Trophoblast cell (in vitro differentiated cells and primary cell): ENCODE measurements at regions not wholly inside any gene's neighbourhood (a gene's known extent, or its start where the extent isn't known, plus 50 kb on each side); places are given as distances from the start of the nearest gene placed in this dataset.

Experiments
- DNase-seq, 2 donors: peaks; one replicate each; pipeline ENCODE4 v3.0.0-alpha.2; 2016
- H2AFZ ChIP-seq: 2 replicates; pipeline ENCODE4 v1.6.1; 2013; ENCODE audit warnings: low read length, moderate library complexity, mild to moderate bottlenecking; ENCODE audit not compliant: insufficient read depth, poor library complexity
- H2AK5ac ChIP-seq: 2 replicates; pipeline ENCODE4 v1.6.1; 2013; ENCODE audit warnings: mild to moderate bottlenecking, low read length
- H2BK120ac ChIP-seq: 2 replicates; pipeline ENCODE4 v1.6.1; 2013; ENCODE audit warnings: low read length, mild to moderate bottlenecking, moderate library complexity; ENCODE audit not compliant: insufficient read depth, poor library complexity
- H2BK12ac ChIP-seq: 2 replicates; pipeline ENCODE4 v1.6.1; 2013; ENCODE audit warnings: mild to moderate bottlenecking, low read length, moderate library complexity
- H2BK5ac ChIP-seq: 2 replicates; pipeline ENCODE4 v1.6.1; 2013; ENCODE audit warnings: low read length, low read depth, moderate library complexity, mild to moderate bottlenecking; ENCODE audit not compliant: poor library complexity
- H3K14ac ChIP-seq: 2 replicates; pipeline ENCODE4 v1.6.1; 2013; ENCODE audit warnings: mild to moderate bottlenecking, low read length
- H3K18ac ChIP-seq: 2 replicates; pipeline ENCODE4 v1.6.1; 2013; ENCODE audit warnings: mild to moderate bottlenecking, low read length
- H3K23ac ChIP-seq: 2 replicates; pipeline ENCODE4 v1.6.1; 2013; ENCODE audit warnings: low read length
- H3K27ac ChIP-seq: 2 replicates; pipeline ENCODE4 v1.5.1; 2013; ENCODE audit warnings: low read depth, mild to moderate bottlenecking, inconsistent platforms, low read length, moderate library complexity
- H3K27me3 ChIP-seq: 2 replicates; pipeline ENCODE4 v1.6.1; 2013; ENCODE audit warnings: inconsistent platforms, mild to moderate bottlenecking, low read length, moderate library complexity; ENCODE audit not compliant: insufficient read depth
- H3K36me3 ChIP-seq, 2 experiments: 1 replicate in 1 of 2; 2 replicates in 1 of 2; pipeline ENCODE4 v1.6.1; 2013; ENCODE audit warnings: low read length in 2 of 2, mild to moderate bottlenecking in 2 of 2, moderate library complexity in 1 of 2; ENCODE audit not compliant: insufficient read depth in 2 of 2, control insufficient read depth in 1 of 2
- H3K4ac ChIP-seq: 2 replicates; pipeline ENCODE4 v1.6.1; 2013; ENCODE audit warnings: low read depth, mild to moderate bottlenecking, low read length, moderate library complexity
- H3K4me1 ChIP-seq, 2 experiments: 1 replicate in 1 of 2; 2 replicates in 1 of 2; pipeline ENCODE4 v1.6.1; 2013; ENCODE audit warnings: low read length in 2 of 2, mild to moderate bottlenecking in 2 of 2, moderate library complexity in 1 of 2; ENCODE audit not compliant: insufficient read depth in 2 of 2, control insufficient read depth in 1 of 2
- H3K4me2 ChIP-seq: 2 replicates; pipeline ENCODE4 v1.6.1; 2013; ENCODE audit warnings: inconsistent platforms, mild to moderate bottlenecking, low read length, moderate library complexity
- H3K4me3 ChIP-seq: 2 replicates; pipeline ENCODE4 v1.5.1; 2013; ENCODE audit warnings: mild to moderate bottlenecking, low read depth, low read length, inconsistent platforms
- H3K79me1 ChIP-seq: one replicate; pipeline ENCODE4 v1.6.1; 2013; ENCODE audit warnings: low read length
- H3K79me2 ChIP-seq: 2 replicates; pipeline ENCODE4 v1.6.1; 2013; ENCODE audit warnings: low read length, mild to moderate bottlenecking; ENCODE audit not compliant: control insufficient read depth, insufficient read depth, poor library complexity
- H3K9ac ChIP-seq: 2 replicates; pipeline ENCODE4 v1.6.1; 2013; ENCODE audit warnings: mild to moderate bottlenecking, low read length
- H3K9me3 ChIP-seq: 2 replicates; pipeline ENCODE4 v1.6.1; 2013; ENCODE audit warnings: low read depth, mild to moderate bottlenecking, control low read depth, inconsistent platforms, low read length; ENCODE audit not compliant: insufficient read depth
- H4K12ac ChIP-seq: 2 replicates; pipeline ENCODE4 v1.6.1; 2013; ENCODE audit warnings: low read depth, mild to moderate bottlenecking, low read length, moderate library complexity
- H4K8ac ChIP-seq: 2 replicates; pipeline ENCODE4 v1.6.1; 2013; ENCODE audit warnings: low read depth, mild to moderate bottlenecking, low read length, moderate library complexity
- H4K91ac ChIP-seq: one replicate; pipeline ENCODE4 v1.6.1; 2013; ENCODE audit warnings: low read depth, mild to moderate bottlenecking, low read length, moderate library complexity
- WGBS: extraction: QIAGEN DNeasy Blood & Tissue Kit; methylation state at CpG from one replicate; pipeline ENCODE4 v1.1.7; 2013; ENCODE audit warnings: missing lambda C conversion rate; ENCODE audit not compliant: insufficient read length, insufficient coverage; ENCODE audit errors: extremely low coverage; 5-methylcytosine and 5-hydroxymethylcytosine counted together

DNA sequence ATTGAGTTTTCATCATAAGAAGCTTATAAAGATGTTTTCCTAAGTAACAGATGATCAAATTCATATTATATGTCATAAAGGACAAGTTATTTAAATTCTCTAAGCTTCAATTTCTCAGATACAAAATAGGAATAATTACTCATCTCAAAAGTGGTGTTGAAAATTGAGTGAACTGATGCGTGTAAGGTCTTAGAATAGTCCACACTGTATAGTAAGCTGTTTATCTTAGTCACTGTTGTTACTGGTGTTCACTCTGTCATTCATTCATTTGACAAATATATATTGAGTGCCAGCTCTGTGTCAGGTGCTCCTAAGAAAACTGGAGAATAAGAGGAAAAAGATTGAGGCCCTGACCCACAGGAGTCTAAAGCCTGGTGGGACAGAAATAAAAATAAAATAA lies 186.3 kb upstream of the BRINP3 start:
- H3K9ac ChIP-seq, result no peak overlapping the region
- WGBS, result no CpG with 5 or more reads among the region's 1 CpG
- H2AFZ ChIP-seq, result no peak overlapping the region
- no peak overlapping the region for H3K4me2 ChIP-seq
- H3K27ac ChIP-seq, result no peak overlapping the region
- no peak overlapping the region for H3K23ac ChIP-seq
- no peak overlapping the region for H3K18ac ChIP-seq
- no peaks in the 10 kb centered on the region for H3K4me1 ChIP-seq
- no peak overlapping the region for H4K12ac ChIP-seq
- H2BK12ac ChIP-seq, result no peak overlapping the region
- no peak overlapping the region for H3K4me3 ChIP-seq
- no peak overlapping the region for H4K91ac ChIP-seq
- H3K79me1 ChIP-seq, result no peaks in the 10 kb centered on the region
- no peak for DNase-seq
- no peaks in the 10 kb centered on the region for H3K27me3 ChIP-seq
- H2BK5ac ChIP-seq, result no peak overlapping the region
- no peak overlapping the region for H3K4ac ChIP-seq
- H3K79me2 ChIP-seq, result no peaks in the 10 kb centered on the region
- H4K8ac ChIP-seq, result no peak overlapping the region
- no peaks in the 10 kb centered on the region for H3K36me3 ChIP-seq
- no peaks in the 10 kb centered on the region for H3K9me3 ChIP-seq
- no peak overlapping the region for H2BK120ac ChIP-seq
- no peak overlapping the region for H3K14ac ChIP-seq
- no peak overlapping the region for H2AK5ac ChIP-seq

- Histone ChIP-seq H3K4me2 (no peak overlapping the region), H3K4ac (no peak overlapping the region), H3K27me3 (no peaks in the 10 kb centered on the region), H2AFZ (no peak overlapping the region), H2BK120ac (no peak overlapping the region), H3K18ac (no peak overlapping the region), H3K79me2 (no peaks in the 10 kb centered on the region), H4K12ac (no peak overlapping the region), H3K27ac (no peak overlapping the region), H3K9ac (no peak overlapping the region), H3K4me1 (no peaks in the 10 kb centered on the region), H2BK5ac (no peak overlapping the region), H2BK12ac (no peak overlapping the region), H3K36me3 (no peaks in the 10 kb centered on the region), H4K91ac (no peak overlapping the region), H3K79me1 (no peaks in the 10 kb centered on the region), H4K8ac (no peak overlapping the region), H3K14ac (no peak overlapping the region), H3K9me3 (no peaks in the 10 kb centered on the region), H3K23ac (no peak overlapping the region), H3K4me3 (no peak overlapping the region), H2AK5ac (no peak overlapping the region)
- no peak for DNase-seq
Observed at GRCh38 chr1:190665045-190665444, 187.4 kb upstream of the BRINP3 start.

GRCh38 chr1:190667914-190668313 lies 190.2 kb upstream of the BRINP3 start:
- H3K4me2 ChIP-seq, result no peak overlapping the region
- no peak overlapping the region for H2AK5ac ChIP-seq
- peaks cover 0 to 4% of the 10 kb centered on the region in 2 experiments for H3K36me3 ChIP-seq
- no peaks in the 10 kb centered on the region for H3K79me1 ChIP-seq
- H3K14ac ChIP-seq, result no peak overlapping the region
- no peak overlapping the region for H4K91ac ChIP-seq
- no peak overlapping the region for H3K23ac ChIP-seq
- H3K4me1 ChIP-seq, result no peaks in the 10 kb centered on the region
- no peak overlapping the region for H2AFZ ChIP-seq
- no peaks in the 10 kb centered on the region for H3K79me2 ChIP-seq
- H2BK5ac ChIP-seq, result no peak overlapping the region
- no peak overlapping the region for H3K18ac ChIP-seq
- no peak for DNase-seq
- H2BK120ac ChIP-seq, result no peak overlapping the region
- no peak overlapping the region for H3K4ac ChIP-seq
- H4K12ac ChIP-seq, result no peak overlapping the region
- H3K27me3 ChIP-seq, result no peaks in the 10 kb centered on the region
- H2BK12ac ChIP-seq, result no peak overlapping the region
- H3K27ac ChIP-seq, result no peak overlapping the region
- no peak overlapping the region for H3K4me3 ChIP-seq
- H4K8ac ChIP-seq, result no peak overlapping the region
- no peaks in the 10 kb centered on the region for H3K9me3 ChIP-seq
- H3K9ac ChIP-seq, result no peak overlapping the region

DNA sequence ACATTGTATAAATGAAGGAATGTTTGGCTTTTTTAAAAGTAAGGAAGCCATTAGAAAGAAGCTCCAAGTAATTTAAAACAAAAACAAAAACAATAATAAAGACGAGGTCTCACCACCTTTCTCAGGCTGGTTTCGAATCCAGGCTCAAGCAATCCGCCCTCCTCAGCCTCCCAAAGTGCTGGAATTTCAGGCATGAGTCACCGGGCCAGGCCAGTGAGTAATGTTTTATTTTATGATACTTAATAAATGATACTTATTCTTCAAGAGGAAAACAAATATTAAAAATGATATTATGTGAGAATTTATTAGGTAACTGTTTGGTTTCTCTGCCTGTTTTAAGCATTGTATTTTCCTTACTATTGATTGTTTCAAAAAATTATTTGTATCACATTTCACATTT lies 201.4 kb upstream of the BRINP3 start:
- Histone ChIP-seq H3K27ac (no peak overlapping the region), H3K23ac (no peak overlapping the region), H2BK5ac (no peak overlapping the region), H3K14ac (no peak overlapping the region), H3K4me1 (no peaks in the 10 kb centered on the region), H3K4me3 (no peak overlapping the region), H2BK120ac (no peak overlapping the region), H4K91ac (no peak overlapping the region), H2AK5ac (no peak overlapping the region), H3K79me1 (no peaks in the 10 kb centered on the region), H3K27me3 (no peaks in the 10 kb centered on the region), H3K4ac (no peak overlapping the region), H2BK12ac (no peak overlapping the region), H4K12ac (no peak overlapping the region), H3K9me3 (peaks cover 1% of the 10 kb centered on the region), H3K4me2 (no peak overlapping the region), H2AFZ (no peak overlapping the region), H3K18ac (no peak overlapping the region), H3K79me2 (no peaks in the 10 kb centered on the region), H3K9ac (no peak overlapping the region), H4K8ac (no peak overlapping the region), H3K36me3 (no peaks in the 10 kb centered on the region)
- DNase-seq, result no peak
- WGBS, result no CpG with 5 or more reads among the region's 4 CpGs

- Histone ChIP-seq H3K79me2 (no peaks in the 10 kb centered on the region), H3K27me3 (no peaks in the 10 kb centered on the region), H3K9ac (no peak overlapping the region), H2BK120ac (no peak overlapping the region), H4K8ac (no peak overlapping the region), H2AFZ (no peak overlapping the region), H2BK12ac (no peak overlapping the region), H3K9me3 (no peaks in the 10 kb centered on the region), H3K27ac (no peak overlapping the region), H3K18ac (no peak overlapping the region), H3K4me1 (no peaks in the 10 kb centered on the region), H3K79me1 (no peaks in the 10 kb centered on the region), H3K36me3 (no peaks in the 10 kb centered on the region), H2AK5ac (no peak overlapping the region), H3K14ac (no peak overlapping the region), H2BK5ac (no peak overlapping the region), H3K4me2 (no peak overlapping the region), H4K91ac (no peak overlapping the region), H3K4ac (no peak overlapping the region), H4K12ac (no peak overlapping the region), H3K4me3 (no peak overlapping the region), H3K23ac (no peak overlapping the region)
- DNase-seq, result peak in 1 of 2 donors; percentile 2
- no CpG with 5 or more reads among the region's 2 CpGs for WGBS
Observed at GRCh38 chr1:190679454-190679853, 201.8 kb upstream of the BRINP3 start.
